HEK293T (cell line): ENCODE measurements at regions not wholly inside any gene's neighbourhood (a gene's known extent, or its start where the extent isn't known, plus 50 kb on each side); places are given as distances from the start of the nearest gene placed in this dataset.

ENCODE experiments used
- CTCF ChIA-PET: fragments of 350-600 bp; formaldehyde crosslinking; extraction: SDS; loops from one replicate; lab custom pipeline; 2021; ENCODE audit warnings: antibody characterized with exemption, inconsistent platforms; lab: Yijun Ruan, JAX
- POLR2A ChIA-PET: fragments of 350-600 bp; formaldehyde crosslinking; extraction: SDS; loops from one replicate; lab custom pipeline; 2020; ENCODE audit warnings: antibody characterized with exemption, inconsistent platforms; lab: Yijun Ruan, JAX
- DNase-seq: peaks from one replicate; pipeline ENCODE4 v3.0.0; 2012; ENCODE audit warnings: mixed read lengths; ENCODE audit errors: extremely low spot score
- ARNT ChIP-seq: fragments of 450-650 bp; IDR thresholded peaks from 2 replicates; pipeline ENCODE4 v1.6.1; 2017; ENCODE audit warnings: mild to moderate bottlenecking
- BHLHE40 ChIP-seq: fragments of 450-650 bp; IDR thresholded peaks from 2 replicates; pipeline ENCODE4 v1.6.1; 2016; ENCODE audit warnings: mild to moderate bottlenecking, moderate library complexity, borderline replicate concordance
- CTBP1 ChIP-seq: fragments of 450-650 bp; IDR thresholded peaks from 2 replicates; pipeline ENCODE4 v1.6.1; 2016; ENCODE audit warnings: borderline replicate concordance
- ELF4 ChIP-seq: fragments of 450-650 bp; IDR thresholded peaks from 2 replicates; pipeline ENCODE4 v1.6.1; 2017; ENCODE audit warnings: antibody characterized with exemption
- FOXA1 ChIP-seq: fragments of 450-650 bp; IDR thresholded peaks from 2 replicates; pipeline ENCODE4 v1.6.1; 2016; ENCODE audit warnings: mild to moderate bottlenecking
- FOXK2 ChIP-seq: fragments of 450-650 bp; IDR thresholded peaks from 2 replicates; pipeline ENCODE4 v1.6.1; 2016; ENCODE audit warnings: mild to moderate bottlenecking
- FOXM1 ChIP-seq: fragments of 450-650 bp; IDR thresholded peaks from 2 replicates; pipeline ENCODE4 v1.6.1; 2017; ENCODE audit warnings: mild to moderate bottlenecking, borderline replicate concordance
- HDGF ChIP-seq: fragments of 450-650 bp; IDR thresholded peaks from 2 replicates; pipeline ENCODE4 v1.6.1; 2017; ENCODE audit warnings: antibody characterized with exemption, borderline replicate concordance
- L3MBTL2 ChIP-seq: fragments of 450-650 bp; conservative IDR thresholded peaks from 2 replicates; pipeline ENCODE4 v1.6.1; 2016; ENCODE audit warnings: mild to moderate bottlenecking
- LEF1 ChIP-seq: fragments of 450-650 bp; IDR thresholded peaks from 2 replicates; pipeline ENCODE4 v1.6.1; 2017; ENCODE audit warnings: mild to moderate bottlenecking, borderline replicate concordance
- NFRKB ChIP-seq: fragments of 450-650 bp; IDR thresholded peaks from 2 replicates; pipeline ENCODE4 v1.6.1; 2016; ENCODE audit warnings: mild to moderate bottlenecking, moderate library complexity
- SP1 ChIP-seq: fragments of 450-650 bp; IDR thresholded peaks from 2 replicates; pipeline ENCODE4 v1.6.1; 2017
- SUZ12 ChIP-seq: fragments of 450-650 bp; IDR thresholded peaks from 2 replicates; pipeline ENCODE4 v1.6.1; 2016; ENCODE audit warnings: mild to moderate bottlenecking
- TARDBP ChIP-seq: fragments of 450-650 bp; IDR thresholded peaks from 2 replicates; pipeline ENCODE4 v1.6.1; 2016
- ZNF384 ChIP-seq: fragments of 450-650 bp; IDR thresholded peaks from 2 replicates; pipeline ENCODE4 v1.6.1; 2016
- TF ChIP-seq, protein P1 (sequence below): fragments of 450-650 bp; IDR thresholded peaks from 2 replicates; pipeline ENCODE4 v1.6.1; 2016

DNA sequence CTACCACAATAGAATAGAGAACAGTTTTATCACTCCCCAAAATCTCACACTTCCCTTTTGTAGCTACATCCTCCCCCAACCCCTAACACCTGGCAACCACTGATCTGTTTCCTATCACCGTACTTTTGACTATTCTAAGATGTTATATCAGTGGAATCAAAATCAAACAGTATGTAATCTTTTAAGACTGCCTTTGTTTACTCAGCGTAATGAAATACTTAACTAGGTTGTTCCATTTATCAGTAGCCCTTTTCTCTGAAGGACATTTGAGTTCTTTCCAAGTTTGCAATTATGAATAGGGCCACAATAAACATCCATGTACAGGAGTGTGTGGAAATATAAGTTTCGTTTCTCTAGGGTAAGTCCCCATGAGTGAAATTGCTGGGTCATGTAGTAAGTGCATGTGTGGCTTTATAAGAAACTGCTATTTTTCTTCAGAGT is 372.3 kb downstream of the SV2B start:
- POLR2A ChIA-PET: no interaction called here
- CTCF ChIA-PET: no interaction called here
- no peak for TF ChIP-seq ZNF384
- no peak for DNase-seq

DNA sequence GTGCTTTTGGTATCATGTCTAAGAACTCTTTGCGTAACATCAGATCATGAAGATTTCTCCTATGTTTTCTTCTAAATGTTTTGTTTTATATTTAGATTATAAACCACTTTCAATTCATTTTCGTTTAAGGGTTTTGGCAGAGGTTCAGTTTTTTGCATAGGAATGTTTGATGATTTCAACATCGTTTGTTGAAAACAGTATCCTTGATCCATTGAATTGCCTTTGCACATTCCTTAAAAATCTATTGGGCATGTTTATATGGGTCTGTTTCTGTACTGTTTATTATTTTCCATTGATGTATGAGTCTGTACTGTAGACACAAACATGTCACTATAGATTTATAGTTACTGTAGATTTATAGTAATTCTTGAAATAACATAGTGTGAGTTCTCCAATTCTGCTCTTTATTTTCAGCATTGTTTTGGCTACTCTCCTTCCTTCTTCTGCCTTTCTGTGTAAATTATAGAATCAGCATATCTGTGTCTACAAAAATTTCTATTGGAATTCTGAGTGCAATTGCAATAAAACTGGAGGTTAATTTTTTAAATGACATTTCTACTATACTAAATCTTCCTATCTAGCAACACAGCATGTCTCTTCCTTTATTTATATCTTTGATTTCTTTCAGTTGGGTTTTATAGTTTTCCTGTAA is 374.0 kb downstream of the SV2B start:
- ChIA-PET CTCF (interaction anchor here (0.6 kb wide), 1 partner anchor 273 kb away, joined by 5 read pairs; no protein-coding TSS in a partner anchor), POLR2A (no interaction called here)
- no peak for TF ChIP-seq SUZ12
- TF ChIP-seq L3MBTL2: no peak
- no peak for TF ChIP-seq BHLHE40
- TF ChIP-seq FOXA1: no peak
- no peak for TF ChIP-seq FOXM1
- TF ChIP-seq TARDBP: no peak
- no peak for TF ChIP-seq ARNT
- TF ChIP-seq CTBP1: no peak
- no peak for TF ChIP-seq FOXK2
- TF ChIP-seq ELF4: no peak
- no peak for TF ChIP-seq HDGF
- TF ChIP-seq NFRKB: no peak
- no peak for TF ChIP-seq ZNF384
- no peak for TF ChIP-seq SP1
- no peak for TF ChIP-seq LEF1
- TF ChIP-seq, protein P1, sequence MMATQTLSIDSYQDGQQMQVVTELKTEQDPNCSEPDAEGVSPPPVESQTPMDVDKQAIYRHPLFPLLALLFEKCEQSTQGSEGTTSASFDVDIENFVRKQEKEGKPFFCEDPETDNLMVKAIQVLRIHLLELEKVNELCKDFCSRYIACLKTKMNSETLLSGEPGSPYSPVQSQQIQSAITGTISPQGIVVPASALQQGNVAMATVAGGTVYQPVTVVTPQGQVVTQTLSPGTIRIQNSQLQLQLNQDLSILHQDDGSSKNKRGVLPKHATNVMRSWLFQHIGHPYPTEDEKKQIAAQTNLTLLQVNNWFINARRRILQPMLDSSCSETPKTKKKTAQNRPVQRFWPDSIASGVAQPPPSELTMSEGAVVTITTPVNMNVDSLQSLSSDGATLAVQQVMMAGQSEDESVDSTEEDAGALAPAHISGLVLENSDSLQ: no peak
- no peak for DNase-seq

- TF ChIP-seq L3MBTL2: no peak
- TF ChIP-seq SP1: no peak
- TF ChIP-seq BHLHE40: no peak
- no peak for TF ChIP-seq ZNF384
- TF ChIP-seq LEF1: no peak
- no peak for TF ChIP-seq NFRKB
- TF ChIP-seq HDGF: no peak
- TF ChIP-seq ELF4: no peak
- TF ChIP-seq, protein P1: no peak
- TF ChIP-seq SUZ12: no peak
- no peak for TF ChIP-seq TARDBP
- TF ChIP-seq FOXM1: no peak
- no peak for TF ChIP-seq CTBP1
- TF ChIP-seq ARNT: no peak
- no peak for TF ChIP-seq FOXK2
- DNase-seq: no peak
- ChIA-PET POLR2A (no interaction called here), CTCF (no interaction called here)
Measured at GRCh38 chr15:91476861-91477260, 376.6 kb upstream of the SLCO3A1 start.

GRCh38 chr15:91478717-91479191 is 374.8 kb upstream of the SLCO3A1 start:
- ChIA-PET CTCF (no interaction called here), POLR2A (no interaction called here)
- no peak for TF ChIP-seq FOXA1
- TF ChIP-seq LEF1: no peak
- TF ChIP-seq ZNF384: no peak
- TF ChIP-seq SP1: no peak
- TF ChIP-seq NFRKB: no peak
- TF ChIP-seq BHLHE40: no peak
- TF ChIP-seq SUZ12: no peak
- no peak for TF ChIP-seq TARDBP
- TF ChIP-seq ARNT: no peak
- no peak for TF ChIP-seq HDGF
- TF ChIP-seq, protein P1: no peak
- no peak for TF ChIP-seq FOXM1
- TF ChIP-seq L3MBTL2: no peak
- no peak for TF ChIP-seq CTBP1
- DNase-seq: no peak

DNA sequence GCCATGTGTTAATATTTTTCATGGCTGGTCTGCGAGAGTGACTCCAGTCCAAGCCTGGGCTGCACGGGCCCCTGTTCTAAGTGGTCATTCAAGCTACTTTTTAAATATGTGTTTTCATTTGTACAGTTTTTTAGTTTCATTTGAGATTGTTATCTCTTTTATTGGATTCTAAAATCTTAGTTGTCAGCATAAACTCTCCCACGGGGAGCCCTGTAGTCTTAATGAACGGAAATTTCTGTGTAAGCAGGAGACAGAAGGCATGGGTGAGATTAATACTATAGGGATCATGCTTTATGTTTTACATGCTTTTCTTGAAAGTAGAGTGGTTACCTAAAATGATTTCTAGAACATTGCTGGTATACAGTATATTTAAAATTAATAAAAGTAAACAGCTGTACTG is 373.1 kb upstream of the SLCO3A1 start:
- no peak for DNase-seq
- ChIA-PET POLR2A (no interaction called here), CTCF (no interaction called here)
- TF ChIP-seq L3MBTL2: no peak
- TF ChIP-seq FOXA1: no peak
- no peak for TF ChIP-seq ELF4
- TF ChIP-seq LEF1: no peak
- TF ChIP-seq BHLHE40: no peak
- TF ChIP-seq ZNF384: no peak
- TF ChIP-seq, protein P1: no peak
- TF ChIP-seq CTBP1: no peak
- TF ChIP-seq FOXM1: no peak
- no peak for TF ChIP-seq SUZ12

DNA sequence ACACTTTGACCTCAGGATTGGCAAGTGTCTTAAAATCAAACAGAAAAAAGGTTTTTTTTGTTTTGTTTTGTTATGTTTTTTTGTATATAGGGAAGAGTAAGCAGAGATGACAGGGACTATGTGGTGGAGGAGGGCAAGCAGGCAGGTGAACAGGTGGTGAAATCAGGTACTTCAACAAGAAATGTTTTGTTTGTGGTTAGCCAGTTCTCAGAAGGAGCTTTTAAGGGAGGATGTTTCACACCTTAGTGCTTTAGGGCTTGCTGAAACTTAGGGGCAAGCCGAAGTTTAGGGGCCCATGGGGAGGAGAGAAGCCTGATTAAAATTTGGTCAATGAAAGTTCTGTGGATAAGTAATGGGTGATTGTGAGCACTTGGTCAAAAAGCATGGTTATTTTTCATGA is 370.7 kb upstream of the SLCO3A1 start:
- POLR2A ChIA-PET: no interaction called here
- CTCF ChIA-PET: no interaction called here
- TF ChIP-seq ARNT (no peak), TARDBP (no peak), ELF4 (no peak), LEF1 (no peak), CTBP1 (no peak), NFRKB (no peak), FOXK2 (no peak), ZNF384 (no peak), SUZ12 (no peak), FOXA1 (no peak), HDGF (no peak), FOXM1 (no peak), BHLHE40 (no peak), SP1 (no peak), L3MBTL2 (no peak)
- TF ChIP-seq, protein P1: no peak
- no peak for DNase-seq
